ENCODE measurements at regions not wholly inside any gene's neighbourhood (a gene's known extent, or its start where the extent isn't known, plus 50 kb on each side); places are given as distances from the start of the nearest gene placed in this dataset.
"Not testable (repeated sequence)": the region's sequence is repeated elsewhere in the genome, so short reads cannot be mapped to it uniquely, and the experiment has no call there.

DNA sequence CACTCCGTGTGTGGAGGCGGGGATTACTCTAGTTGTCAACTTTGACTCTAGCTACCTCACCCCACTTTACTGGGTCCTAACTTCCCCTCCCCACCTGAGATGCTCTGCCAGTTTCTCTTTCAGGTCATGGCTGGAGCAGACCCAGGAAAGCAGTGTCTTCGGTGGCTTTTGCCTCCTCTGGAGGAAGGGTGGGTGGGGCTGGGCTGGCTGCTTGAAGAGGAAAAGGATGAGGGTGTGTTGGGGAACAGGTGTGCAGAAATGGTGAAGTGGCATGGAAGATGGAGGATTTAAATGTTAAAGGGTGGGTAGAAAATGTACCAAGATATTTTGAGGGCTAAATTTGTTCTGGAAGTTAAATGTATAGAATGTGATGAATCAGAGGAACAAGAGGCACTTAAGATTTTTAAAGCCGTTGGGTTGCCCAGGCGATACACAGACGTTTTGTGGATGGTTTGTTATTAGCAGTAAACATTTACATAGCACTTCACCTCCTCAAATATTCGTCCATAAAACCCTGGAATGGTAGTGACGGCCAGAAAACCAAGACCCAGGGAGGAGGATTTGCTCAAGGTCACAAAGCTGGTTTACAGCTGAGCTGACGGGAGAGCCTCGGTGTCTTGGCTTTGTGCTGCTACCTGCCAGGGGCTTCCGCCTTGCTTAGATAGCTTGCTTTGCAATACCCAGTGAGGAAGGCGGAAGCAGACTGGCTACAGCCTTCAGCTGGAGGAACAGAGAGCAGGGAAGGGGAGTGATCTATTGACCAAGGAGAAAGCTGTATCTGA lies 72.2 kb upstream of the PRMT8 start:
- Mint-ChIP-seq H3K27me3 (peaks cover 13% of the 10 kb centered on the region), H3K4me1 (no peaks in the 10 kb centered on the region), H3K27ac (no peak overlapping the region), H3K4me3 (no peak overlapping the region), H3K9me3 (no peaks in the 10 kb centered on the region), H3K36me3 (ENCODE audit: low read depth) (no peaks in the 10 kb centered on the region)
- CTCF ChIA-PET: no interaction called here
- POLR2A ChIA-PET: no interaction called here
- no peak for DNase-seq

GRCh38 chr12:3419558-3419957 lies 71.4 kb upstream of the PRMT8 start:
- Mint-ChIP-seq H3K36me3 (ENCODE audit: low read depth) (no peaks in the 10 kb centered on the region), H3K4me1 (no peaks in the 10 kb centered on the region), H3K4me3 (no peak overlapping the region), H3K9me3 (no peaks in the 10 kb centered on the region), H3K27me3 (peaks cover 14% of the 10 kb centered on the region), H3K27ac (no peak overlapping the region)
- no peak for DNase-seq
- ChIA-PET CTCF (no interaction called here), POLR2A (no interaction called here)

GRCh38 chr12:3420693-3421092 lies 70.3 kb upstream of the PRMT8 start:
- Mint-ChIP-seq H3K36me3 (ENCODE audit: low read depth) (no peaks in the 10 kb centered on the region), H3K4me1 (no peaks in the 10 kb centered on the region), H3K27me3 (peaks cover 12% of the 10 kb centered on the region), H3K4me3 (no peak overlapping the region), H3K27ac (no peak overlapping the region), H3K9me3 (no peaks in the 10 kb centered on the region)
- ChIA-PET POLR2A (no interaction called here), CTCF (no interaction called here)
- DNase-seq: no peak

- H3K36me3 Mint-ChIP-seq (ENCODE audit: low read depth): no peaks in the 10 kb centered on the region
- ChIA-PET POLR2A (no interaction called here), CTCF (no interaction called here)
- no peak overlapping the region for H3K4me3 Mint-ChIP-seq
- no peaks in the 10 kb centered on the region for H3K9me3 Mint-ChIP-seq
- DNase-seq: no peak
- H3K27ac Mint-ChIP-seq: no peak overlapping the region
- H3K27me3 Mint-ChIP-seq: peaks cover 14% of the 10 kb centered on the region
- no peaks in the 10 kb centered on the region for H3K4me1 Mint-ChIP-seq
Measured at GRCh38 chr12:3421191-3421978, 69.6 kb upstream of the PRMT8 start.

- H3K4me1 Mint-ChIP-seq; DNase-seq; H3K4me3 Mint-ChIP-seq; H3K27ac Mint-ChIP-seq; CTCF ChIA-PET; H3K9me3 Mint-ChIP-seq; H3K36me3 Mint-ChIP-seq (ENCODE audit: low read depth); POLR2A ChIA-PET: not testable (repeated sequence)
- H3K27me3 Mint-ChIP-seq: peaks cover 20% of the 10 kb centered on the region
Measured at GRCh38 chr12:3424796-3425195, 66.2 kb upstream of the PRMT8 start.

- H3K4me1 Mint-ChIP-seq: peaks cover 16% of the 10 kb centered on the region
- peaks cover 20% of the 10 kb centered on the region for H3K27me3 Mint-ChIP-seq
- DNase-seq: no peak
- H3K36me3 Mint-ChIP-seq (ENCODE audit: low read depth): peaks cover 3% of the 10 kb centered on the region
- H3K9me3 Mint-ChIP-seq: peaks cover 5% of the 10 kb centered on the region
- H3K4me3 Mint-ChIP-seq: no peak overlapping the region
- ChIA-PET CTCF (no interaction called here), POLR2A (no interaction called here)
- no peak overlapping the region for H3K27ac Mint-ChIP-seq
Measured at GRCh38 chr12:3427956-3428355, 63.0 kb upstream of the PRMT8 start.

DNA sequence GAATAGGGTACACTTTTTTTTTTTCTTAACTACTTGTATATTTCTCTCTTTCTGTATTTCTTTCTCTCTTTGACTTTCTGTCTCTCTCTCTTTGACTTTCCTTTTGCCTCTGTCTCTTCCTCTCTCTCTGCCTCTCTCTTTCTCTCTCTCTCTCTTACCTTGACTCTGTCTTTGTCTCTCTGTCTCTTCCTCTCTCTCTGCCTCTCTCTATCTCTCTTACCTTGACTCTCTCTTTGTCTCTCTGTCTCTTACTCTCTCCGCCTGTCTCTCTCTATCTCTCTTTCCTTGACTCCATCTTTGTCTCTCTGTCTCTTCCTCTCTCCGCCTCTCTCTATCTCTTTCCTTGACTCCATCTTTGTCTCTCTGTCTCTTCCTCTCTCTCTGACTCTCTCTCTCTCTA lies 62.4 kb upstream of the PRMT8 start:
- ChIA-PET POLR2A (no interaction called here), CTCF (no interaction called here)
- H3K36me3 Mint-ChIP-seq (ENCODE audit: low read depth): peaks cover 3% of the 10 kb centered on the region
- peaks cover 5% of the 10 kb centered on the region for H3K9me3 Mint-ChIP-seq
- peaks cover 20% of the 10 kb centered on the region for H3K27me3 Mint-ChIP-seq
- no peak for DNase-seq
- no peak overlapping the region for H3K27ac Mint-ChIP-seq
- peaks cover 18% of the 10 kb centered on the region for H3K4me1 Mint-ChIP-seq
- no peak overlapping the region for H3K4me3 Mint-ChIP-seq

DNA sequence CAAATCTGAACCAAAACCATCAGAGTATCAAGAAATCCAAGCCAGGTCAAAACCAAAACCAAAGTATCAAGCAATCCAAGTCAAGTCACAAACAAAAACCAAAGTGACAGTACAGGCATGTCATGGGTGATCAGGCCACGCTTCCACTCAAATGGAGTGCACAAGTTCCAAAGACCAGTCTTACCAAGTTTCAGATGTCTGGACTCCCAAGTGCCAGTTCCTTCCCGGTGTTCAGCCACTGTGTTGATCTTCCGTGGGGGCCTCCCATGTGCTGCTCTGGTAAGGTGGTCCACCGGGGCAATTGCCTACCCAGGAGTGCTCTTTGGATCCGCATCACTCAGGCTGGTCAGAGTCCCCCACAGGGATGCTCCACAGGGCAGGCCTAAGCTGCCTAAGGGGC lies 61.5 kb upstream of the PRMT8 start:
- POLR2A ChIA-PET; H3K36me3 Mint-ChIP-seq (ENCODE audit: low read depth); H3K4me3 Mint-ChIP-seq; H3K9me3 Mint-ChIP-seq; DNase-seq; CTCF ChIA-PET; H3K27ac Mint-ChIP-seq: not testable (repeated sequence)
- H3K4me1 Mint-ChIP-seq: peaks cover 18% of the 10 kb centered on the region
- H3K27me3 Mint-ChIP-seq: peaks cover 17% of the 10 kb centered on the region

DNA sequence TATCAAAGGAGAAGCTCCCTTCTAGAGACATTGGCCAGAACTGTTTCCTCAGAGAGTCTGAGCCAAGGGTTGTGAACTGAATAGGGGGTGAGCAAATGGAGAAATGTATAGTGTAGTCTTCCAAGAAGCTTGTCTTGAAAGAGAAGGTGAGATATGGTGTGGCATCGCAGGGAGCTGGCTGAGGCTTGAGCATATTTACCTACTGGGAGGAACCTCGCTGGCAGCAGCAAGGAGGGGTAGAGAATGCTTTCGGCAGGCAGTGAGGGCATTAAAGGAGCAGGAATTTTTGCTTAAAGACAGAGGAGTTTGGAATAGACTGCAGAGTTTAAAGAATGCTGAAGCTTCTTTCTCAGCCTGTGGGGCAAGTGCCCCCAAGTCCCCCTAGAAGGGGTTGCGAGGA lies 59.3 kb upstream of the PRMT8 start:
- CTCF ChIA-PET: no interaction called here
- H3K27me3 Mint-ChIP-seq: peaks cover 13% of the 10 kb centered on the region
- peaks cover 3% of the 10 kb centered on the region for H3K36me3 Mint-ChIP-seq (ENCODE audit: low read depth)
- peaks cover 18% of the 10 kb centered on the region for H3K4me1 Mint-ChIP-seq
- POLR2A ChIA-PET: no interaction called here
- no peak overlapping the region for H3K4me3 Mint-ChIP-seq
- H3K27ac Mint-ChIP-seq: no peak overlapping the region
- peaks cover 5% of the 10 kb centered on the region for H3K9me3 Mint-ChIP-seq
- no peak for DNase-seq

- Mint-ChIP-seq H3K27me3 (peaks cover 13% of the 10 kb centered on the region), H3K9me3 (peaks cover 5% of the 10 kb centered on the region), H3K36me3 (ENCODE audit: low read depth) (peaks cover 3% of the 10 kb centered on the region), H3K4me1 (peaks cover 18% of the 10 kb centered on the region), H3K27ac (no peak overlapping the region), H3K4me3 (no peak overlapping the region)
- DNase-seq: peak; percentile 19
- POLR2A ChIA-PET: no interaction called here
- CTCF ChIA-PET: no interaction called here
Measured at GRCh38 chr12:3432176-3432742, 58.7 kb upstream of the PRMT8 start.

GRCh38 chr12:3432868-3433267 lies 58.1 kb upstream of the PRMT8 start:
- DNase-seq: no peak
- Mint-ChIP-seq H3K9me3 (peaks cover 5% of the 10 kb centered on the region), H3K27ac (no peak overlapping the region), H3K4me3 (no peak overlapping the region), H3K36me3 (ENCODE audit: low read depth) (peaks cover 3% of the 10 kb centered on the region), H3K27me3 (peaks cover 11% of the 10 kb centered on the region), H3K4me1 (peaks cover 18% of the 10 kb centered on the region)
- POLR2A ChIA-PET: no interaction called here
- CTCF ChIA-PET: no interaction called here

- Mint-ChIP-seq H3K4me3 (no peak overlapping the region), H3K4me1 (peaks cover 12% of the 10 kb centered on the region), H3K27me3 (peaks cover 9% of the 10 kb centered on the region), H3K27ac (no peak overlapping the region), H3K9me3 (peaks cover 2% of the 10 kb centered on the region), H3K36me3 (ENCODE audit: low read depth) (peaks cover 2% of the 10 kb centered on the region)
- CTCF ChIA-PET: interaction anchor here (0.7 kb wide), 1 partner anchor 136 kb away, joined by 3 read pairs; no protein-coding TSS in a partner anchor
- POLR2A ChIA-PET: no interaction called here
- DNase-seq: no peak
Measured at GRCh38 chr12:3436461-3437065, 54.4 kb upstream of the PRMT8 start.

DNA sequence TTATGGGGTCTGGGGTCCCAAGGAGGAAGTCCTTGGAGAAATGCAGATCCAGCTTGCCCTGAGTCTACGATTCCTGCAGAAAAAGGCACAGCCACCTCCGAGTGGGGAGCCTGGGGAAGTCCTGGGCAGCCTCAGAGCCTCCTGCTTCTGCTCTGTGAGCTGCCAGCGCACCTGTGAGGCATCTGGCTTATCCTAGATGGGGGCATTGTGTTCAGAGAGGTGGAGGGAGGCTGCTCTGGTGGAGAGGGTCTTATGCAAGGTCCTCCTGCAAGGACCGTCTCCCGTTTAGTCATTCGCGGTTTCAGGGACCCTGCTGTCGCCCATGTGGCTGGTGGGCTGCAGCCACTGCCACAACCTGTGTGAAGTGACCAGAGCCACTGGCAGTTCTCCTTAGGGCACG lies 53.0 kb upstream of the PRMT8 start:
- H3K4me1 Mint-ChIP-seq: peaks cover 1% of the 10 kb centered on the region
- no peaks in the 10 kb centered on the region for H3K9me3 Mint-ChIP-seq
- H3K27me3 Mint-ChIP-seq: peaks cover 11% of the 10 kb centered on the region
- POLR2A ChIA-PET: no interaction called here
- H3K27ac Mint-ChIP-seq: no peak overlapping the region
- H3K4me3 Mint-ChIP-seq: no peak overlapping the region
- CTCF ChIA-PET: no interaction called here
- H3K36me3 Mint-ChIP-seq (ENCODE audit: low read depth): no peaks in the 10 kb centered on the region
- DNase-seq: no peak

Data from activated CD4-positive, alpha-beta memory T cell treated with anti-CD3 and anti-CD28 coated beads, Interleukin-2, amount 10 ng/mL, durations not matched to agents 7 days and 5 days (primary cell).